GM12875 (cell line): ENCODE measurements at regions not wholly inside any gene's neighbourhood (a gene's known extent, or its start where the extent isn't known, plus 50 kb on each side); places are given as distances from the start of the nearest gene placed in this dataset.

Experiments used
- H3K4me3 ChIP-seq: one replicate; pipeline ENCODE4 v1.5.1; 2011; ENCODE audit warnings: low read depth, low read length, control low read depth
- TF ChIP-seq, protein P1 (sequence below): IDR thresholded peaks from 2 replicates; pipeline ENCODE4 v1.5.1; 2011; ENCODE audit warnings: low read depth, mild to moderate bottlenecking, control low read depth, inconsistent platforms, low read length, moderate library complexity, borderline replicate concordance; ENCODE audit not compliant: insufficient read depth

DNA sequence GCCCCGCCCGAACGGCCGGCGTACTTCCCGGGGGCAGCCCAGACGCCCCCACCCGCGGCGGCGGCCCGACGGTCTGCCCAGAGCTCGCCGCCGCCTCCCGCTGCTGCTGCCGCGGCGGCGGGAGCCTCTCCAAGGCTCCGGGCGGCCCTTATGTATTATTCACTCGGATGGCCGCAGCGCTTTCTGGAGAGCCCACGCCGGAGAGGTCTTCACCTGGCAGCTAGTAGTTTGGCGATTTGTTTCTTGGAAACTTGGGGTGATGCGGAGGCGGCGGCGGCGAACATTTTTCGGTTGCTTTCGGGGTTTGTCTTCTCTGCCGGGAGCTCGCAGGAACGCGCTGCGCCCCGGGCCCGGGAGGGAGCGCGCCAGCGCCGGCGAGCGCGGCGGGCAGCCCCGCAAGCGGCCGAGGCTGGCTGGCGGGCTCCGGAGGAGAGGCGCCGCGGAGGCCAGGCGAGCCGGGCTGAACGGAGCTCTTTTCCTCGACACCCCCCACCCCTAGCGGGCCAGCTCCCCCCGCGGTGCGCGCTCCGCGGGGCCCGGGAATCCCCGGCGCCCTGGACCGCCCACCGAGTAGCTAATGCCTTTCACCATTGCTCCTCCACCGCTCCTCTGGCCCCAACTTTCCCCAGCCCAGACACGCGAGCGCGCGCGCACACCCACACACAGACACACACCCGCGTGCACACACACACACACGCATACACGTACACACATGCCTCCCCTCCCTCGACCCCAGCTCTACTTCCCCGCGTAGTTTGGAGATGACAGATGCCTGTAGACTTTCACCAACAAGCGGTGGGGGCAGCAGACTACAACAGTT, 113.5 kb downstream of the DHX15 start:
- TF ChIP-seq, protein P1, sequence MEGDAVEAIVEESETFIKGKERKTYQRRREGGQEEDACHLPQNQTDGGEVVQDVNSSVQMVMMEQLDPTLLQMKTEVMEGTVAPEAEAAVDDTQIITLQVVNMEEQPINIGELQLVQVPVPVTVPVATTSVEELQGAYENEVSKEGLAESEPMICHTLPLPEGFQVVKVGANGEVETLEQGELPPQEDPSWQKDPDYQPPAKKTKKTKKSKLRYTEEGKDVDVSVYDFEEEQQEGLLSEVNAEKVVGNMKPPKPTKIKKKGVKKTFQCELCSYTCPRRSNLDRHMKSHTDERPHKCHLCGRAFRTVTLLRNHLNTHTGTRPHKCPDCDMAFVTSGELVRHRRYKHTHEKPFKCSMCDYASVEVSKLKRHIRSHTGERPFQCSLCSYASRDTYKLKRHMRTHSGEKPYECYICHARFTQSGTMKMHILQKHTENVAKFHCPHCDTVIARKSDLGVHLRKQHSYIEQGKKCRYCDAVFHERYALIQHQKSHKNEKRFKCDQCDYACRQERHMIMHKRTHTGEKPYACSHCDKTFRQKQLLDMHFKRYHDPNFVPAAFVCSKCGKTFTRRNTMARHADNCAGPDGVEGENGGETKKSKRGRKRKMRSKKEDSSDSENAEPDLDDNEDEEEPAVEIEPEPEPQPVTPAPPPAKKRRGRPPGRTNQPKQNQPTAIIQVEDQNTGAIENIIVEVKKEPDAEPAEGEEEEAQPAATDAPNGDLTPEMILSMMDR = no peak
- H3K4me3 ChIP-seq = peak overlapping the region; percentile 23

DNA sequence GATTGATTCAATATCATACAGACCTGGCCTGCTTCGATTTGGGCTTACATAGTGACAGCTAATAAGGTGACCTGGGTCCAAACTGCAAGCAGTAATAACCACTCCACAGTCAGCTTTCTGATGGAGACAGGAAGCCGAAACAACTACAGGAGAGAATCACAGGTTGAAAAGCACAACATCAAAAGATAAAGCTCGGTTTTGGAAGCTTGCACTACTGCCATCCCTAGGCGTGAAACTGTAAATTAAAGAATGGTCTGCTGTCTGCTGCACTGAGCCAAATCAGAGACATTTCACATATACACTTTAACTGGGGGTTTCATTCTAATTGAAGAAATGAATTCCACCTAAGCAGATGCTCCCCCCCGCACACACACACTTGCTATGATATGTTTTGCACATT, 116.3 kb downstream of the DHX15 start:
- no peak overlapping the region for H3K4me3 ChIP-seq
- TF ChIP-seq, protein P1 = no peak

DNA sequence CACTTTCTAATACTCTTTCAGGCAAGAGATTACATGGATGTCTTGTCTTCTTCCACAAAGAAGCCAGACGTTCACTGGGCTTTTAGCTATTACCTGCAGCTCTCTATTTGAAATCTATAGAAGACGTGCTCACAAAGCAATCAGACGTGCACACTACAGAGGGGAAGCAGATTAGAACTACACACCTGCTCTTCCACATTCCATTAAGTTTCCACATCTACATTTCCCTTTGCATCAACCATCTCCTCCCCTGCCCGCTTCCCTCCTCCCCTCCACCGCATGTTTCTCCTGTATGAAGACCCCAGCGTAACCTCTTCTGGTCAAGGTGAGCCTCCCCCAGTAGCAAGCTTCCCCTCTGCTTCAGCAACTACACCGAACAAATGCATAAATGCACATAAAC, 119.8 kb downstream of the DHX15 start:
- TF ChIP-seq, protein P1 = no peak
- no peak overlapping the region for H3K4me3 ChIP-seq

DNA sequence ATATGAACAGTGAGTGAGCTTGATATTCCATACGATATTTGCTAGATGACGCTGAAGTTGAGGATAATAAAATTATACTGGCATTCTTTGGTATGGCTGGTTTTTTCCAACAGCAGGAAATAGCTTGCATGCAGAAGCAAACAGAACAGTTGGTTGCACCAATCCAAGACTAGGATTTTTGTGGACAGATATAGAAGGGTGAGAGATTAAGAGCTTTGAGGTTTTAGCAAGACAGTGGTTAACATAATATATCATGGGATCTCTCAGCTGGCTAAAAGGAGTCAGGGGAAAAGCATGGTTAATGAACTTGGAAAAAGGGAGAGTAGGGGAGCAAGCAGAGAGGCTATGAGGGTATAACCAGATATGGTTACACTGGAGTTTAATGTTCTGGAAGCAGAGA, 127.9 kb downstream of the DHX15 start:
- no peak overlapping the region for H3K4me3 ChIP-seq
- TF ChIP-seq, protein P1 = no peak

DNA sequence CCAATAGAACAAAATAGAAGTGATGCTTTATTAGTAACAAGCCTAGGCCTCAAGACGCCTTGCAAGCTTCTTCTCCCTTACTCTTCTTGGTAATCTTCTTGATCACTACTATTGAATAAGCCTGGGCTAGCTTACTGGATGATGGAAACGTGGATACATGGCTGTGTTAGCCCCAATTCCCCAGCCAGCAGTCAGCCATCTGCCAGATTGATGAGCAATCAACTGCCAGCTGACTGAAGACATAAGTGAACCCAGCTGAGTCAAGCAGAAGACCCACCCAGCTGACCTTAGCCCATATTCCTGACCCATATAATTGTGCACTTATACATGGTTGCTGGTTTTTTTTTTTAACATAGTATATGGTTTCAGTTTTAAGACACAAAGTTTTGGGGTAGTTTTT, 130.4 kb downstream of the DHX15 start:
- TF ChIP-seq, protein P1 = no peak

DNA sequence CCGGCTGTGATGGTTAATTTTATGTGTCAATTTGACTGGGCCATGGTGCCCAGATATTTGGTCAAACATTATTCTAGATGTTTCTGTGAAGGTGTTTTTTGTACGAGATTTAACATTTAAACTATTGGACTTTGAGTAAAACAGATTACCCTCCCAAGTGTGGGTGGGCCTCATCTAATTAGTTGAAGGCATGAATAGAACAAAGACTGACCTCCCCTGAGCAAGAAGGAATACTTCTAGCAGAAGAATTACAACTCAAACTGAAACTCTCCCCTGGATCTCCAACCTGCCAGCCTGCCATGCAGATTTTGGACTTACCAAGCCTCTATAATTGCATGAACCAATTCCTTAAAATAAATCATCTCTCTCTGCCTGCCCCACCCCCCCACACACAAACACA, 132.5 kb downstream of the DHX15 start:
- TF ChIP-seq, protein P1 = no peak
- H3K4me3 ChIP-seq = no peak overlapping the region

More for the DNA sequence above, 130.4 kb downstream of the DHX15 start:
- H3K4me3 ChIP-seq = no peak overlapping the region

DNA sequence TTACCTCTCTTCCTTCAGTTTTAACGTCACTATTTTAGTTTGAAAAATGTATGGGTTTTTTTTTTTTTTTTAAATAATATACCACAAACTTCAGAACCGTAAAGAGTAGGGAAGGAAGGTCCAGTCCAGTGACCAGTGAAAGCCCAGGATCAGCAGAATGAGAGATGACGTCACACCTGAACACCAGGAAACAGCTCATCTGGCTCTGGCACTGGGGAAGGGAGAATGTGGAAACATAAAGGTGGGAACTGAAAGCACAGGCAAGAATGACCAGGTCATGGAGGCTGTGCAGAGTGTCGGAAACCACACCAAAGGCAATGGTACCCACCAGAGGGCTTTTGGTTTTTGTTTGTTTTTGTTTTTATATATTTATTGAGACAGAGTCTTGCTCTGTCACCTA, 141.2 kb downstream of the DHX15 start:
- TF ChIP-seq, protein P1 = no peak
- H3K4me3 ChIP-seq = no peak overlapping the region
